Glutamatergic neuron (in vitro differentiated cells): ENCODE measurements at regions not wholly inside any gene's neighbourhood (a gene's known extent, or its start where the extent isn't known, plus 50 kb on each side); places are given as distances from the start of the nearest gene placed in this dataset.
"Not testable (repeated sequence)": the region's sequence is repeated elsewhere in the genome, so short reads cannot be mapped to it uniquely, and the experiment has no call there.

Experiments
- DNase-seq: peaks from one replicate; pipeline ENCODE4 v3.0.0; 2022
- H3K27ac Mint-ChIP-seq: one replicate; pipeline ENCODE4 v1.8.0; 2020; ENCODE audit warnings: mild to moderate bottlenecking, mixed read lengths, inconsistent platforms; ENCODE audit not compliant: unreplicated experiment
- H3K27me3 Mint-ChIP-seq: one replicate; pipeline ENCODE4 v1.8.0; 2020; ENCODE audit warnings: mild to moderate bottlenecking, moderate library complexity, mixed read lengths, inconsistent platforms; ENCODE audit not compliant: unreplicated experiment
- H3K36me3 Mint-ChIP-seq: one replicate; pipeline ENCODE4 v1.8.0; 2020; ENCODE audit warnings: mild to moderate bottlenecking, mixed read lengths, inconsistent platforms; ENCODE audit not compliant: unreplicated experiment
- H3K4me1 Mint-ChIP-seq: one replicate; pipeline ENCODE4 v1.8.0; 2020; ENCODE audit warnings: mild to moderate bottlenecking, low read depth, mixed read lengths, inconsistent platforms; ENCODE audit not compliant: unreplicated experiment
- H3K4me3 Mint-ChIP-seq: one replicate; pipeline ENCODE4 v1.8.0; 2020; ENCODE audit warnings: mild to moderate bottlenecking, mixed read lengths, inconsistent platforms; ENCODE audit not compliant: unreplicated experiment
- H3K9me3 Mint-ChIP-seq: one replicate; pipeline ENCODE4 v1.8.0; 2020; ENCODE audit warnings: mild to moderate bottlenecking, moderate library complexity, mixed read lengths, inconsistent platforms; ENCODE audit not compliant: unreplicated experiment
- CTCF ChIP-seq: fragments of 200-600 bp; sonication (generic); IDR thresholded peaks from one replicate; pipeline ENCODE4 v1.5.0; 2021; ENCODE audit not compliant: partially characterized antibody, unreplicated experiment

- TF ChIP-seq CTCF = no peak
- Mint-ChIP-seq H3K36me3 (no peaks in the 10 kb centered on the region), H3K27ac (no peak overlapping the region), H3K27me3 (no peaks in the 10 kb centered on the region), H3K4me3 (no peak overlapping the region), H3K4me1 (peaks cover 4% of the 10 kb centered on the region), H3K9me3 (no peaks in the 10 kb centered on the region)
- DNase-seq = no peak
Observed at GRCh38 chr2:58699411-58699810, 458.3 kb upstream of the FANCL start.

DNA sequence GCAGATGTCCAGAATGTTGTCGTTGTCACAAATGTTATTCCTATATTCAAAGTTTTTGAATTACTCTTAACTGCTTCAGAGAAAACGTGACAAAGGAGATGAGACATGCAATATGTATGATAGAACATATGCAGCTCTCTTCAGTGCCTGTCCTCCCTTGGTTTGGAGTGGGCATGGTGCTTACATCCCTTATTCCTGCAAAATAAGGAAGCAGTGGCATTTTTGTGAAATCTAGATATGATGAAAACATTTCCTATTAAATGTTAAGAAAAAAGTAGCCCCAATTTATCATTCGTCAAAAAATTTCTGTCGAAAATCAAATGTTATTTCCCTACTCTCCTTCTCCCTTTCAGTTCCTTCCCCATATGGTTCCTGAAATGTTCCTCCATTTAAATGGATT lies 457.5 kb upstream of the FANCL start:
- Mint-ChIP-seq H3K27me3 (no peaks in the 10 kb centered on the region), H3K4me1 (peaks cover 4% of the 10 kb centered on the region), H3K9me3 (no peaks in the 10 kb centered on the region), H3K27ac (no peak overlapping the region), H3K36me3 (no peaks in the 10 kb centered on the region), H3K4me3 (no peak overlapping the region)
- TF ChIP-seq CTCF = no peak
- DNase-seq = no peak

GRCh38 chr2:58694114-58694513 lies 453.0 kb upstream of the FANCL start:
- not testable (repeated sequence) for H3K27me3 Mint-ChIP-seq, H3K9me3 Mint-ChIP-seq, H3K4me1 Mint-ChIP-seq, H3K27ac Mint-ChIP-seq, DNase-seq, H3K36me3 Mint-ChIP-seq, H3K4me3 Mint-ChIP-seq

- H3K4me3 Mint-ChIP-seq, H3K27ac Mint-ChIP-seq: not testable (repeated sequence)
Observed at GRCh38 chr2:58691041-58691440, 449.9 kb upstream of the FANCL start.

GRCh38 chr2:58688813-58689212 lies 447.7 kb upstream of the FANCL start:
- Mint-ChIP-seq H3K36me3 (no peaks in the 10 kb centered on the region), H3K9me3 (no peaks in the 10 kb centered on the region), H3K27ac (no peak overlapping the region), H3K27me3 (no peaks in the 10 kb centered on the region), H3K4me1 (no peaks in the 10 kb centered on the region), H3K4me3 (no peak overlapping the region)
- no peak for TF ChIP-seq CTCF
- DNase-seq = no peak

More at GRCh38 chr2:58691041-58691440, 449.9 kb upstream of the FANCL start:
- H3K27me3 Mint-ChIP-seq, H3K9me3 Mint-ChIP-seq, H3K4me1 Mint-ChIP-seq, H3K36me3 Mint-ChIP-seq, DNase-seq: not testable (repeated sequence)

GRCh38 chr2:58686776-58687175 lies 445.7 kb upstream of the FANCL start:
- Mint-ChIP-seq H3K4me1 (no peaks in the 10 kb centered on the region), H3K27ac (no peak overlapping the region), H3K36me3 (no peaks in the 10 kb centered on the region), H3K9me3 (no peaks in the 10 kb centered on the region), H3K4me3 (no peak overlapping the region), H3K27me3 (no peaks in the 10 kb centered on the region)
- no peak for DNase-seq
- no peak for TF ChIP-seq CTCF
